HG02588 (cell line): ENCODE measurements at regions not wholly inside any gene's neighbourhood (a gene's known extent, or its start where the extent isn't known, plus 50 kb on each side); places are given as distances from the start of the nearest gene placed in this dataset.

Experiments used
- ATAC-seq: cut with Tn5 transposase; IDR thresholded peaks from one replicate; pipeline ENCODE4 v1.9.1; 2021; ENCODE audit warnings: mild to moderate bottlenecking, moderate library complexity; ENCODE audit not compliant: unreplicated experiment

- no peak for ATAC-seq
These were observed 779.9 kb upstream of the MAP3K7 start for GRCh38 chr6:91366781-91367180.

GRCh38 chr6:91358986-91359385 is 772.1 kb upstream of the MAP3K7 start:
- ATAC-seq: no peak

GRCh38 chr6:91352878-91353277 is 766.0 kb upstream of the MAP3K7 start:
- no peak for ATAC-seq

- no peak for ATAC-seq
These were observed 765.4 kb upstream of the MAP3K7 start for GRCh38 chr6:91352321-91352720.

GRCh38 chr6:91350146-91350908 is 763.5 kb upstream of the MAP3K7 start:
- ATAC-seq: no peak

- no peak for ATAC-seq
These were observed 754.6 kb upstream of the MAP3K7 start for GRCh38 chr6:91341473-91341872.

DNA sequence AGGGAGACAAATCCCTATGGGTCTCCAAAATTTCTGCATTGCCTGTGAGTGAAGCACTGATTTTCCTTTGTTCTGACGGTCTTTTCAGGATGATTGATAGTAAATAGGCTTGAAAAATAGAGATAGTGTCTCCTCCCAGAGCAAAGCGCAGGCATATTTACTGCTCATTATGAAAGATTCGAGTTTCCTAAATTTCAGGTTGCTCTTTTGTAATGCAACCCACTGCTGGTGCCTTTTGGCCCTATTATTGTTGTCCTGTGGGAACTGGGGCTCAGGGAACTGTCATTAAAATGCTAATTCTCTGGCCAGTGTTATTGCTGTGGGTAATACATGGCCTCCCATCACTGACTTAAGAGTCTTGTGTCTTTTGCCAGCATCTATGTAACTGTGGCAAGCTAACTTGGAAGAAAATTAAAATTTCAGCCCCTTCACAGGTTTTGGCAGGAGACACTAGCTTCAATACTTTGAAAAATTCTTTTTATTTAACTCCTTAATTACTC is 754.1 kb upstream of the MAP3K7 start:
- ATAC-seq: no peak

DNA sequence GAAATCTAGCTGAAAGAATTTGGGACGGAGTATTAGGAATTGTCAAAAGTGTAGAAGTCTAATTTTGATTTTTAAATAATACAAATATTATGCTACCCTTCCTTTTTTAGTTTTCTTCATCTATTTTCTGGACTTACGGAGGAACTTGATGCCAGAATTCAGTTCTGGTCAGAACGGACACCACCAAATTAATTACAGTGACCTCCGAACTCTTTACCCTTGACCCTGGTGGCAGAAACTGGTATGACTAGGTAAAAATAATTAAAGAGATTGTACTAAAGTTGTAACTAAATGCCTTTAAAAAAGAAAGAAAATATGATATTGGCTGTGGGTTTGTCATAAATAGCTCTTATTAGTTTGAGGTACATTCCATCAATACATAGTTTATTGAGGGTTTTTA is 751.1 kb upstream of the MAP3K7 start:
- no peak for ATAC-seq

- ATAC-seq: no peak
These were observed 744.0 kb upstream of the MAP3K7 start for GRCh38 chr6:91330896-91331295.

DNA sequence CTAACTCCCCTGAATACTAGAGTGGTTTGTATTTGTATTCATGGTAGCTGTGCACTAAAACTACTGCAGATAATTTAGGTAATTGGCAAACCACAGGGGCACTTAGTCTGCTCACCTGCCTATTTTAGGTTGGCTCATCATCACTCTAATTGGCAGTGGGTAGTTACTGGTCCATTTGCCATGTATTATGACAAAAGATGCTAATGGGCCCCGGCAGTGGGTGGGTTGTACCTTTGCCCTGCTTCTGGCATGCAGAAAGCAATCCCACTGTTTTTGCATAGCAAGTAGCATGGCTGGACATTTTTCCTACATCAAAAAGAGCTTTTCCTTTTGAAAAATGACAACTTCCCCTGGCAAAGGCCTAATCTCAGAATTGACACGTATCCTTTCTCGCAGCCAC is 741.4 kb upstream of the MAP3K7 start:
- no peak for ATAC-seq

DNA sequence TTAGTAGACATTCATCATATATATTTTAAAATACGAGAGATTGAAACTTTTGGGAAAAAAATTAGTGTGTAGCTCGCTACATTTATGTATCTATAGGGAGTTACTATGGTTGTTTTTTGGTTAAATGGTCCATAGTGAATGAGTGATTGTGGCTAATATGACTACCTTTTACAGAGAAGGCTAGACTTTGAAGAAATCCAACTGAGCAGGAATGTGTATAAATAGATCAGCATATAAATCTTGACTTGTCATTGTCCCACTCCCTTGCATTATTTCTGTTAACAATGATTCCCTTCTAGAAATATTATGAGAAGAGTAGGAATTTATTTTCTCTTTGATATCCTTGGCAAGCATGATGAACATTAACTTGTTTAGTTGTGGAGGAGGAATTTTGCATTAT is 737.8 kb upstream of the MAP3K7 start:
- ATAC-seq: no peak

DNA sequence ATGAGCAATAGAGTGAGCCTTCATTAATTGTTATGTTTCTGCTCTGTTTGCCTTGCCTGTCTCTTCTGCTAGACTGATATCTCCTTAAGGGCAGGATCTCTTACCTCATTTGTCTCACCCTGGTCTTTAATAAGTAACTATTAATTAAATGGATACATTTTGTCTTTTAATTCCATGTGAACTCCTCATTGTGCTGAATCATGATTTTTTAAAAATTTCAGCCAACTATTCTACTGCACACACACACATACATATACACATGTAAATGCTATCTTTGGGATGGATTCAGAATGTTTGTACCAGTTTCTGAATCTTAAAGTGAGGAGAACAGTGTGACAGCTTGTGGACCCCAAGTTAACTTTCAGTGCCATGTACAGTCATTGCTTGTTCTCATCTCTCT is 731.1 kb upstream of the MAP3K7 start:
- no peak for ATAC-seq

DNA sequence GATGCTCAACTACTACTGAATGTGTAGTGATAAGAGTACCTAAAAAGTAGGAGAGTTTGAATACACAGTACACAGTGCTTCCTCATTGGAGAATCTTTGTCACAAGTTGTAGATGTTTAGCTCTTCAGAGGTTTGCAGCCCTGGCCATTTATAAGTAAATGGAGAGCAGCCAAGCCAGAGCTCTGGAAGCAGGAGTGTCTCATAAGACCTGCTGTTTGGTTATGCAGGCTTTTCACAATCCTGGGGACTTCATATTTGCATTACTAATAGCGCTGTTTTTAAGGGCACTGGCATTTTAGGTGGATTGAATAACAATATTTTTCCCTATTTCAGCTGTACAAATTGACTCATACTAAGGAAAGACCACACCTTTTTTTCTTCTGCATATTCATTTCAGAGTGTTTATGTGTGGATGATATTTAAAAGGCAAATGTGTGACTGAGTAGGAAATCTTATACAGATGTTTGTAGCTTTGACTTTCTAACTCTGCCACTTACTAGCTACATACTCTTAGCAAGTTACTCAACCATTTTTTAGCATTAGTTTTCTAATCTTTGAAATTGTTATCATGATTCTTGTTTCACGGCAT is 730.5 kb upstream of the MAP3K7 start:
- no peak for ATAC-seq

DNA sequence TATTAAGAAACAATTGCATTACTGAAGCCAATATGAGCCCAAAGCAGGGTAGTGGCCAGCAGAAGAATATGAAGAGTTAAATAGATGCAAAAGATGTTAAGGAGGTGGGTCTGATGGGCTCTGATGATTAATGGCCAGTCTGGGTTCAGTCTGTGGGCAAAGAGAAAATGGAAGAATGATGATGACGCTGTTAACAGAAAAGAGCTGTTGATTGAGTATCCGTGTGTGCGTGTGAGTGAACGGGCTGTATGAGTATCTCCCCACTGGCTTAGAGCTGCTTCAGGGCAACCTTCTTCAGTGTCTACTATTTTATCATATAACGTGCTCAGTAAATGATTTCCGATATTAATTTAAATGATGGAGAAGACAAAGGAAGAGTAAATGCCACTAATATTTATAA is 723.3 kb upstream of the MAP3K7 start:
- no peak for ATAC-seq

GRCh38 chr6:91305755-91306154 is 718.9 kb upstream of the MAP3K7 start:
- ATAC-seq: no peak

DNA sequence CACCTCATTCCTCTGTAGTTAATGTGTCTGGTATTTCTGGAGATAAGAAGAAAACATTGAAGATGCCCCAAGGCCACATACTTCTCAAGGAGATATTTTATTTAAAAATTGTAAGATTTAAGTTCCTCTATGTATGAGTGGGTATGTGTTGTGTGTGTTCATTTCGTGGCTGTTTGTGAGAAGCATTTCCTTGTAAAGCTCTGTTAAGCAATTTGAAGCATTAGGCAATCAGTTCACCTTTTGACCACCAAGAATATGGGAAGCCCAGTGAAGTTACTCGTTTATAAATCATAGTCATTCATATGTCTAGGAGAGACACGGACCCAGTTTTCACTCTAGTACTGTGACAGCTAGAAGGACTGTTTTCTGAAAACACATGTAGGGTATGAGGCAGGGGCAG is 717.6 kb upstream of the MAP3K7 start:
- no peak for ATAC-seq

DNA sequence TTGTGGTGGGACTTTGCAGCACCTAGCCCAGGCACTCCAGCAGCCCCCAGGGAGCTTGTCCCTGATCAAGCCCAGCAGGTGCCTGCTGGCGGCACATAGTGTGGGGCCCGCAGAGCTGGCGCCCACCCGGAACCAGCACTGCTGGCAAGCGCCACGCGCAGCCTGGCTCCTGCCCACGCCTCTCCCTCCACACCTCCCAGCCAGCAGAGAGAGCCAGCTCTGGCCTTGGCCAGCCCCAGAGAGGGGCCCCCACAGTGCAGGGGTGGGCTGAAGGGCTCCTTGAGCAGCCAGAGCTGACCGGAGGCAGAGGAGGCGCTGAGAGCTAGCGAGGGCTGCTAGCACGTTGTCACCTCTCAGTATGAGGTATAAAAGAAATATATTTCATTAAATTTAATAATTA is 716.5 kb upstream of the MAP3K7 start:
- no peak for ATAC-seq

- ATAC-seq: no peak
These were observed 712.9 kb upstream of the MAP3K7 start for GRCh38 chr6:91299544-91300491.

GRCh38 chr6:91298543-91299145 is 711.8 kb upstream of the MAP3K7 start:
- no peak for ATAC-seq

GRCh38 chr6:91293395-91293794 is 706.5 kb upstream of the MAP3K7 start:
- no peak for ATAC-seq

- no peak for ATAC-seq
These were observed 704.2 kb upstream of the MAP3K7 start for GRCh38 chr6:91291071-91291470.
